ENCODE measurements at regions not wholly inside any gene's neighbourhood (a gene's known extent, or its start where the extent isn't known, plus 50 kb on each side); places are given as distances from the start of the nearest gene placed in this dataset.

DNA sequence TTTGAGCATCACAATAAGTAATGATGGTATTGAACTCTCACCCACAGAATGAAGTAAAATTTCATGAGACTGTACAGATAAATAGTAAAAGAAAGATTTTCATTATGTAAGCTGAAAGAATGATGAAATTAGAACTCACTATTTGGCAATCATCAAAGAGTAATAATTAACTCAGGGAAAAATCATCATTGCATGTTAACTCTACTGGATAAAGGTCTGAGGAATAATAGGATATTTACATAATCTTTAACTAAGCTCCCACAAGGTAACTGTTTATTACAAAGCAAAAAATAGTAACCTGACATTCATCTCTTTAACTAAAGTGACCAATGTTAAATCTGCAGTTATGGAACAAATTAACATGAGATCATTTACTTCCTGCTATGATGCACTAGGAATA is 739.9 kb downstream of the FAM181B start:
- no peak overlapping the region for H3K4me2 ChIP-seq (ENCODE audit: insufficient read depth, insufficient read length, low read length)
- H3K23me2 ChIP-seq (ENCODE audit: insufficient read length, low read depth, low read length, poor library complexity, severe bottlenecking) = no peaks in the 10 kb centered on the region
- H2BK120ac ChIP-seq (ENCODE audit: low read depth, low read length, poor library complexity, severe bottlenecking) = no peak overlapping the region
- no peaks in the 10 kb centered on the region for H3K9me3 ChIP-seq (ENCODE audit: control insufficient read depth, low read depth, low read length)
- Mint-ChIP-seq H3K27me3 (ENCODE audit: low read depth) (no peaks in the 10 kb centered on the region; the same call in 1 of the 2 replicates), H3K27ac (no peak overlapping the region), H3K9me3 (peaks cover 10 to 16% of the 10 kb centered on the region in 2 experiments), H3K36me3 (ENCODE audit: insufficient read depth in 1 of 3, low read depth in 3 of 3) (peaks cover 5 to 12% (median 10%) of the 10 kb centered on the region in 3 experiments), H3K4me3 (no peak overlapping the region), H3K4me1 (no peaks in the 10 kb centered on the region)
- no peak overlapping the region for H3K56ac ChIP-seq (ENCODE audit: insufficient read length, low read depth, low read length)
- H4K20me1 ChIP-seq (ENCODE audit: control insufficient read depth, insufficient read depth, insufficient read length) = no peaks in the 10 kb centered on the region
- no peak overlapping the region for H3K4ac ChIP-seq (ENCODE audit: low read depth, low read length)
- no peaks in the 10 kb centered on the region for H3K79me2 ChIP-seq (ENCODE audit: insufficient read depth, low read length)
- H2AFZ ChIP-seq (ENCODE audit: low read length) = no peak overlapping the region
- no peaks in the 10 kb centered on the region for H3K4me1 ChIP-seq (ENCODE audit: insufficient read depth, low read length)
- no peak overlapping the region for H4K5ac ChIP-seq (ENCODE audit: insufficient read length, low read depth, low read length)
- no peak overlapping the region for H2BK12ac ChIP-seq (ENCODE audit: insufficient read length, low read depth, low read length)
- TF ChIP-seq, protein P1, sequence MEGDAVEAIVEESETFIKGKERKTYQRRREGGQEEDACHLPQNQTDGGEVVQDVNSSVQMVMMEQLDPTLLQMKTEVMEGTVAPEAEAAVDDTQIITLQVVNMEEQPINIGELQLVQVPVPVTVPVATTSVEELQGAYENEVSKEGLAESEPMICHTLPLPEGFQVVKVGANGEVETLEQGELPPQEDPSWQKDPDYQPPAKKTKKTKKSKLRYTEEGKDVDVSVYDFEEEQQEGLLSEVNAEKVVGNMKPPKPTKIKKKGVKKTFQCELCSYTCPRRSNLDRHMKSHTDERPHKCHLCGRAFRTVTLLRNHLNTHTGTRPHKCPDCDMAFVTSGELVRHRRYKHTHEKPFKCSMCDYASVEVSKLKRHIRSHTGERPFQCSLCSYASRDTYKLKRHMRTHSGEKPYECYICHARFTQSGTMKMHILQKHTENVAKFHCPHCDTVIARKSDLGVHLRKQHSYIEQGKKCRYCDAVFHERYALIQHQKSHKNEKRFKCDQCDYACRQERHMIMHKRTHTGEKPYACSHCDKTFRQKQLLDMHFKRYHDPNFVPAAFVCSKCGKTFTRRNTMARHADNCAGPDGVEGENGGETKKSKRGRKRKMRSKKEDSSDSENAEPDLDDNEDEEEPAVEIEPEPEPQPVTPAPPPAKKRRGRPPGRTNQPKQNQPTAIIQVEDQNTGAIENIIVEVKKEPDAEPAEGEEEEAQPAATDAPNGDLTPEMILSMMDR (conservative IDR thresholded peaks at IDR 0.05) = no peak
- no peak overlapping the region for H2AK5ac ChIP-seq (ENCODE audit: insufficient read length, low read length)
- no peak overlapping the region for H3K14ac ChIP-seq (ENCODE audit: insufficient read depth, low read length)
- no peaks in the 10 kb centered on the region for H3K79me1 ChIP-seq (ENCODE audit: insufficient read depth, low read depth, low read length, poor library complexity, severe bottlenecking)
- no peak overlapping the region for H2BK5ac ChIP-seq (ENCODE audit: insufficient read length, low read length)
- H4K91ac ChIP-seq (ENCODE audit: insufficient read length, low read depth, low read length) = no peak overlapping the region
- H3K9ac ChIP-seq (ENCODE audit: extremely low read depth, insufficient read length, low read length) = no peak overlapping the region
- H3K23ac ChIP-seq (ENCODE audit: insufficient read length, low read depth, low read length) = no peak overlapping the region
- H3K27me3 ChIP-seq (ENCODE audit: insufficient read depth, low read length) = no peaks in the 10 kb centered on the region
- no peak overlapping the region for H3T11ph ChIP-seq (ENCODE audit: low read length)
- no peak overlapping the region for H2BK20ac ChIP-seq (ENCODE audit: low read depth, low read length, poor library complexity, severe bottlenecking)
- H3K27ac ChIP-seq (ENCODE audit: insufficient read length, low read depth, low read length) = no peak overlapping the region
- no peak for DNase-seq
- no peak overlapping the region for H4K8ac ChIP-seq (replicated peaks; ENCODE audit: insufficient read length, low read depth, low read length)
- no peak overlapping the region for H2BK15ac ChIP-seq (ENCODE audit: low read depth, low read length)
- H3K18ac ChIP-seq (ENCODE audit: insufficient read length, low read depth, low read length) = no peak overlapping the region

All from H9 (cell line).